ENCODE measurements at regions not wholly inside any gene's neighbourhood (a gene's known extent, or its start where the extent isn't known, plus 50 kb on each side); places are given as distances from the start of the nearest gene placed in this dataset.
A peak's percentile ranks its signal among the peaks of the same experiment; 100 is the strongest.

- TF ChIP-seq CTCF (IDR thresholded peaks at IDR 0.05 in 4 of 5, conservative IDR thresholded peaks at IDR 0.05 in 1 of 5) (no peak), POLR2A (IDR thresholded peaks at IDR 0.05) (peak; percentile 15 to 43)
Measured at GRCh38 chr9:715743-716400, 125.6 kb upstream of the DMRT1 start.
